HL-60 (cell line): ENCODE measurements at regions not wholly inside any gene's neighbourhood (a gene's known extent, or its start where the extent isn't known, plus 50 kb on each side); places are given as distances from the start of the nearest gene placed in this dataset.
"Not testable (repeated sequence)": the region's sequence is repeated elsewhere in the genome, so short reads cannot be mapped to it uniquely, and the experiment has no call there.

ENCODE experiments used
- DNase-seq, 2 experiments: peaks; one replicate each; pipeline ENCODE4 v3.0.0-alpha.2; 2010 to 2020; ENCODE audit warnings: low read depth in 1 of 2, low spot score in 1 of 2
- H3K27ac ChIP-seq: fragments of 250-450 bp; sonication (Bioruptor Pico); replicated peaks from 2 replicates; pipeline ENCODE4 v1.5.1; 2020; ENCODE audit warnings: mild to moderate bottlenecking, moderate library complexity
- H3K27me3 ChIP-seq: fragments of 250-450 bp; sonication (Bioruptor Pico); 2 replicates; pipeline ENCODE4 v1.5.1; 2021; ENCODE audit warnings: mild to moderate bottlenecking, moderate library complexity; ENCODE audit not compliant: insufficient read depth, poor library complexity, severe bottlenecking
- H3K4me3 ChIP-seq: replicated peaks from 2 replicates; pipeline ENCODE4 v1.5.1; 2011; ENCODE audit warnings: mild to moderate bottlenecking, control low read depth, low read length; ENCODE audit not compliant: insufficient read depth
- CTCF ChIP-seq: IDR thresholded peaks from one replicate; pipeline ENCODE4 v1.5.1; 2011; ENCODE audit warnings: low read length, control low read depth, inconsistent platforms; ENCODE audit not compliant: insufficient read depth
- GABPA ChIP-seq: IDR thresholded peaks from 2 replicates; pipeline ENCODE4 v1.6.1; 2012; ENCODE audit warnings: low read depth
- POLR2AphosphoS5 ChIP-seq: IDR thresholded peaks from 2 replicates; pipeline ENCODE4 v1.6.1; 2012; ENCODE audit warnings: low read depth
- SPI1 ChIP-seq: IDR thresholded peaks from 2 replicates; pipeline ENCODE4 v1.6.1; 2012; ENCODE audit warnings: low read depth, mild to moderate bottlenecking, borderline replicate concordance
- TF ChIP-seq, protein P1 (sequence below): IDR thresholded peaks from 2 replicates; pipeline ENCODE4 v1.6.1; 2012; ENCODE audit warnings: low read depth; ENCODE audit not compliant: insufficient replicate concordance

- DNase-seq = no peak
- Histone ChIP-seq H3K4me3 (no peak overlapping the region), H3K27ac (no peak overlapping the region), H3K27me3 (no peaks in the 10 kb centered on the region)
- TF ChIP-seq GABPA (no peak), CTCF (no peak), POLR2AphosphoS5 (no peak), SPI1 (no peak)
- TF ChIP-seq, protein P1, sequence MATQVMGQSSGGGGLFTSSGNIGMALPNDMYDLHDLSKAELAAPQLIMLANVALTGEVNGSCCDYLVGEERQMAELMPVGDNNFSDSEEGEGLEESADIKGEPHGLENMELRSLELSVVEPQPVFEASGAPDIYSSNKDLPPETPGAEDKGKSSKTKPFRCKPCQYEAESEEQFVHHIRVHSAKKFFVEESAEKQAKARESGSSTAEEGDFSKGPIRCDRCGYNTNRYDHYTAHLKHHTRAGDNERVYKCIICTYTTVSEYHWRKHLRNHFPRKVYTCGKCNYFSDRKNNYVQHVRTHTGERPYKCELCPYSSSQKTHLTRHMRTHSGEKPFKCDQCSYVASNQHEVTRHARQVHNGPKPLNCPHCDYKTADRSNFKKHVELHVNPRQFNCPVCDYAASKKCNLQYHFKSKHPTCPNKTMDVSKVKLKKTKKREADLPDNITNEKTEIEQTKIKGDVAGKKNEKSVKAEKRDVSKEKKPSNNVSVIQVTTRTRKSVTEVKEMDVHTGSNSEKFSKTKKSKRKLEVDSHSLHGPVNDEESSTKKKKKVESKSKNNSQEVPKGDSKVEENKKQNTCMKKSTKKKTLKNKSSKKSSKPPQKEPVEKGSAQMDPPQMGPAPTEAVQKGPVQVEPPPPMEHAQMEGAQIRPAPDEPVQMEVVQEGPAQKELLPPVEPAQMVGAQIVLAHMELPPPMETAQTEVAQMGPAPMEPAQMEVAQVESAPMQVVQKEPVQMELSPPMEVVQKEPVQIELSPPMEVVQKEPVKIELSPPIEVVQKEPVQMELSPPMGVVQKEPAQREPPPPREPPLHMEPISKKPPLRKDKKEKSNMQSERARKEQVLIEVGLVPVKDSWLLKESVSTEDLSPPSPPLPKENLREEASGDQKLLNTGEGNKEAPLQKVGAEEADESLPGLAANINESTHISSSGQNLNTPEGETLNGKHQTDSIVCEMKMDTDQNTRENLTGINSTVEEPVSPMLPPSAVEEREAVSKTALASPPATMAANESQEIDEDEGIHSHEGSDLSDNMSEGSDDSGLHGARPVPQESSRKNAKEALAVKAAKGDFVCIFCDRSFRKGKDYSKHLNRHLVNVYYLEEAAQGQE = no peak
These were observed 105.9 kb upstream of the PIAS1 start for GRCh38 chr15:67948215-67948614.

DNA sequence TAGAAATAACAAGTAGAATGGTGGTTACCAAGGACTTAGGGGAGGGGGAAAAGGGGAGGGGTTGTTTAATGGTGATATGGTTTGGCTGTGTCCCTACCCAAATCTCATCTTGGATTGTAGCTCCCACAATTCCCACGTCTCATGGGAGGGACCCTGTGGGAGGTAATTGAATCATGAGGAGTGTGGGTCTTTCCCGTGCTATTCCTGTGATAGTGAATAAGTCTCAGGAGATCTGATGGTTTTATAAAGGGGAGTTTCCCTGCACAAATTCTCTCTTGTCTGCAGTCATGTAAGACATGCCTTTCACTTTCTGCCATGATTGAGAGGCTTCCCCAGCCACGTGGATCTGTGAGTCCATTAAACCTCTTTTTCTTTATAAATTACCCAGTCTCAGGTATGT, 102.9 kb upstream of the PIAS1 start:
- not testable (repeated sequence) for H3K27ac ChIP-seq, DNase-seq, H3K27me3 ChIP-seq

GRCh38 chr15:67953299-67953698, 100.8 kb upstream of the PIAS1 start:
- no peaks in the 10 kb centered on the region for H3K27me3 ChIP-seq
- no peak for DNase-seq
- TF ChIP-seq SPI1 (no peak), POLR2AphosphoS5 (no peak), CTCF (no peak), GABPA (no peak)
- TF ChIP-seq, protein P1 = no peak
- no peak overlapping the region for H3K4me3 ChIP-seq
- no peak overlapping the region for H3K27ac ChIP-seq

More for the DNA sequence above, 102.9 kb upstream of the PIAS1 start:
- not testable (repeated sequence) for H3K4me3 ChIP-seq

- DNase-seq = peak in 1 of 2 experiments; percentile 59
- Histone ChIP-seq H3K27me3 (no peaks in the 10 kb centered on the region), H3K27ac (peak overlapping the region; percentile 68), H3K4me3 (no peak overlapping the region)
- TF ChIP-seq, protein P1 = no peak
- TF ChIP-seq CTCF (no peak), POLR2AphosphoS5 (no peak), GABPA (no peak), SPI1 (no peak)
These were observed 98.9 kb upstream of the PIAS1 start for GRCh38 chr15:67955252-67955651.
